NB4 (cell line): ENCODE measurements at regions not wholly inside any gene's neighbourhood (a gene's known extent, or its start where the extent isn't known, plus 50 kb on each side); places are given as distances from the start of the nearest gene placed in this dataset.

Experiments used
- CTCF ChIP-seq: IDR thresholded peaks from one replicate; pipeline ENCODE4 v1.5.1; 2012; ENCODE audit warnings: low read depth, low read length
- MYC ChIP-seq: IDR thresholded peaks from 2 replicates; pipeline ENCODE4 v1.6.1; 2011; ENCODE audit warnings: low read depth, low read length

GRCh38 chr15:29430831-29431230 lies 161.2 kb upstream of the NSMCE3 start:
- TF ChIP-seq CTCF (no peak), MYC (no peak)
